Ishikawa (cell line): ENCODE measurements at regions not wholly inside any gene's neighbourhood (a gene's known extent, or its start where the extent isn't known, plus 50 kb on each side); places are given as distances from the start of the nearest gene placed in this dataset.

Experiments
- CEBPB ChIP-seq: IDR thresholded peaks from 2 replicates; pipeline ENCODE4 v1.6.1; 2012
- CREB1 ChIP-seq: IDR thresholded peaks from 2 replicates; pipeline ENCODE4 v1.6.1; 2012; ENCODE audit warnings: low read depth
- EGR1 ChIP-seq: IDR thresholded peaks from 2 replicates; pipeline ENCODE4 v1.6.1; 2012
- EP300 ChIP-seq: IDR thresholded peaks from 2 replicates; pipeline ENCODE4 v1.6.1; 2012; ENCODE audit warnings: borderline replicate concordance
- FOXM1 ChIP-seq: IDR thresholded peaks from 2 replicates; pipeline ENCODE4 v1.6.1; 2012; ENCODE audit warnings: low read depth, borderline replicate concordance
- MAX ChIP-seq: IDR thresholded peaks from 2 replicates; pipeline ENCODE4 v1.6.1; 2012
- NFIC ChIP-seq: IDR thresholded peaks from 2 replicates; pipeline ENCODE4 v1.6.1; 2012
- RAD21 ChIP-seq: IDR thresholded peaks from 2 replicates; pipeline ENCODE4 v1.6.1; 2012; ENCODE audit warnings: low read depth
- REST ChIP-seq: IDR thresholded peaks from 2 replicates; pipeline ENCODE4 v1.6.1; 2012; ENCODE audit warnings: low read depth, mild to moderate bottlenecking
- TAF1 ChIP-seq: IDR thresholded peaks from 2 replicates; pipeline ENCODE4 v1.6.1; 2012; ENCODE audit warnings: low read depth, mild to moderate bottlenecking
- TCF12 ChIP-seq: IDR thresholded peaks from 2 replicates; pipeline ENCODE4 v1.6.1; 2012; ENCODE audit warnings: low read depth
- TEAD4 ChIP-seq: IDR thresholded peaks from 2 replicates; pipeline ENCODE4 v1.6.1; 2012
- USF1 ChIP-seq: IDR thresholded peaks from 2 replicates; pipeline ENCODE4 v1.6.1; 2012
- YY1 ChIP-seq: IDR thresholded peaks from 2 replicates; pipeline ENCODE4 v1.6.1; 2012; ENCODE audit warnings: low read depth
- ZBTB7A ChIP-seq: IDR thresholded peaks from 2 replicates; pipeline ENCODE4 v1.6.1; 2012; ENCODE audit warnings: low read depth

GRCh38 chr6:113377362-113377942, 479.7 kb upstream of the MARCKS start:
- TF ChIP-seq ZBTB7A (no peak), RAD21 (no peak), EP300 (no peak), NFIC (no peak), CEBPB (no peak), YY1 (no peak), TAF1 (no peak), CREB1 (no peak), MAX (no peak), EGR1 (no peak), TEAD4 (no peak), REST (no peak), USF1 (no peak), TCF12 (no peak), FOXM1 (no peak)

GRCh38 chr6:113380591-113380990, 476.6 kb upstream of the MARCKS start:
- TF ChIP-seq USF1 (no peak), TAF1 (no peak), FOXM1 (no peak)

GRCh38 chr6:113381232-113381631, 475.9 kb upstream of the MARCKS start:
- no peak for TF ChIP-seq USF1
- no peak for TF ChIP-seq MAX
- TF ChIP-seq REST = no peak
- TF ChIP-seq EP300 = no peak
- no peak for TF ChIP-seq NFIC
- no peak for TF ChIP-seq TCF12
- no peak for TF ChIP-seq YY1

- TF ChIP-seq RAD21 = no peak
- no peak for TF ChIP-seq FOXM1
- peak; percentile 49 for TF ChIP-seq NFIC
- no peak for TF ChIP-seq EP300
Measured at GRCh38 chr6:113381959-113382358, 475.2 kb upstream of the MARCKS start.

GRCh38 chr6:113383701-113384100, 473.4 kb upstream of the MARCKS start:
- TF ChIP-seq CEBPB (no peak), NFIC (no peak), USF1 (no peak), REST (no peak), EGR1 (no peak), FOXM1 (no peak), MAX (no peak), TEAD4 (no peak), TAF1 (no peak), CREB1 (no peak), YY1 (no peak), RAD21 (no peak), TCF12 (no peak), EP300 (no peak), ZBTB7A (no peak)
